Endothelial cell of umbilical vein (primary cell): ENCODE measurements at regions not wholly inside any gene's neighbourhood (a gene's known extent, or its start where the extent isn't known, plus 50 kb on each side); places are given as distances from the start of the nearest gene placed in this dataset.

Source experiments
- BruUV-seq: library from RNA; stranded (reverse); fragments of 400-500 nt; replicated peaks from 2 replicates; lab custom pipeline; 2021; lab: Mats Ljungman, UMichigan
- CTCF ChIA-PET: fragments of 300-600, 350-600 bp; sonication (Branson Sonifier 250); formaldehyde crosslinking; loops from one replicate; lab custom pipeline; 2021; ENCODE audit warnings: antibody characterized with exemption, inconsistent platforms; lab: Charles Lee
- POLR2A ChIA-PET: fragments of 300-600, 350-600 bp; sonication (Branson Sonifier 250); formaldehyde crosslinking; loops from one replicate; lab custom pipeline; 2021; ENCODE audit warnings: antibody characterized with exemption, inconsistent platforms; lab: Charles Lee
- DNase-seq: peaks from one replicate; pipeline ENCODE4 v3.0.0-alpha.2; 2011; ENCODE audit warnings: low read depth, low spot score
- FAIRE-seq: peaks from 2 replicates; lab custom pipeline; 2011; peaks lifted over from hg19 to GRCh38; lab: Jason Lieb, UNC
- H2AFZ ChIP-seq: 2 replicates; pipeline ENCODE4 v1.6.0; 2012; ENCODE audit warnings: low read depth, low read length, control low read depth, inconsistent platforms
- H3K27ac ChIP-seq: 2 replicates; pipeline ENCODE4 v1.5.1; 2011; ENCODE audit warnings: low read depth, mild to moderate bottlenecking, control low read depth, low read length, moderate library complexity; ENCODE audit not compliant: insufficient read depth
- H3K27me3 ChIP-seq, 2 experiments: 2 replicates each; pipeline versions ENCODE4 v1.6.0 to v1.6.1; 2011; ENCODE audit warnings: low read length in 2 of 2, mixed read lengths in 1 of 2; ENCODE audit not compliant: control insufficient read depth in 2 of 2, insufficient read depth in 2 of 2
- H3K36me3 ChIP-seq, 2 experiments: 2 replicates in 1 of 2; 3 replicates in 1 of 2; pipeline ENCODE4 v1.5.1; 2011; ENCODE audit warnings: low read length in 2 of 2, mild to moderate bottlenecking in 1 of 2, moderate library complexity in 1 of 2; ENCODE audit not compliant: control insufficient read depth in 2 of 2, insufficient read depth in 2 of 2; ENCODE audit errors: extremely low read depth in 1 of 2
- H3K4me1 ChIP-seq: 3 replicates; pipeline ENCODE4 v1.5.1; 2011; ENCODE audit warnings: mild to moderate bottlenecking, low read length; ENCODE audit not compliant: control insufficient read depth, insufficient read depth; ENCODE audit errors: extremely low read depth
- H3K4me2 ChIP-seq: 2 replicates; pipeline ENCODE4 v1.6.1; 2011; ENCODE audit warnings: low read length, control low read depth, mixed read lengths; ENCODE audit not compliant: insufficient read depth
- H3K4me3 ChIP-seq, 3 experiments: fragments of 200-600 bp in 1 of 3; sonication (generic), shearing (Covaris generic) in 1 of 3; replicated peaks in 1 of 3; 2 replicates each; pipeline ENCODE4 v1.5.1; 2011 to 2016; ENCODE audit warnings: control low read depth in 3 of 3, low read length in 3 of 3, mild to moderate bottlenecking in 2 of 3, inconsistent platforms in 1 of 3, low read depth in 1 of 3, moderate library complexity in 1 of 3; ENCODE audit not compliant: insufficient read depth in 1 of 3
- H3K79me2 ChIP-seq: 2 replicates; pipeline ENCODE4 v1.6.0; 2012; ENCODE audit warnings: low read length, inconsistent platforms; ENCODE audit not compliant: control insufficient read depth, insufficient read depth
- H3K9ac ChIP-seq: replicated peaks from 2 replicates; pipeline ENCODE3; 2011; ENCODE audit warnings: low read length, control low read depth; ENCODE audit not compliant: insufficient read depth; ENCODE audit errors: extremely low read depth
- H3K9me1 ChIP-seq: replicated peaks from 3 replicates; pipeline ENCODE4 v1.6.0; 2011; ENCODE audit warnings: mild to moderate bottlenecking, low read length; ENCODE audit not compliant: control insufficient read depth, insufficient read depth; ENCODE audit errors: extremely low read depth
- H3K9me3 ChIP-seq: replicated peaks from 2 replicates; pipeline ENCODE4 v1.5.1; 2012; ENCODE audit warnings: low read length, inconsistent platforms; ENCODE audit not compliant: control insufficient read depth, insufficient read depth
- H4K20me1 ChIP-seq: replicated peaks from 2 replicates; pipeline ENCODE3; 2011; ENCODE audit warnings: mild to moderate bottlenecking, low read length; ENCODE audit not compliant: control insufficient read depth, insufficient read depth; ENCODE audit errors: extremely low read depth
- EZH2 ChIP-seq: IDR thresholded peaks from 2 replicates; pipeline ENCODE4 v1.6.1; 2012; ENCODE audit warnings: borderline replicate concordance, low read depth, mild to moderate bottlenecking, moderate library complexity, low read length, inconsistent platforms; ENCODE audit not compliant: severe bottlenecking
- FOS ChIP-seq: IDR thresholded peaks from 2 replicates; pipeline ENCODE4 v1.6.1; 2011; ENCODE audit warnings: mild to moderate bottlenecking, low read length, moderate library complexity, borderline replicate concordance; ENCODE audit not compliant: insufficient read depth
- GATA2 ChIP-seq: IDR thresholded peaks from 2 replicates; pipeline ENCODE4 v1.7.0; 2011; ENCODE audit warnings: low read depth, mild to moderate bottlenecking, moderate library complexity, mixed read lengths, low read length; ENCODE audit not compliant: insufficient read length, insufficient read depth
- JUN ChIP-seq: IDR thresholded peaks from 2 replicates; pipeline ENCODE4 v1.6.1; 2011; ENCODE audit warnings: borderline replicate concordance, low read depth; ENCODE audit not compliant: insufficient read length, insufficient read depth
- MAX ChIP-seq: IDR thresholded peaks from 2 replicates; pipeline ENCODE4 v1.6.1; 2011; ENCODE audit not compliant: insufficient read depth, insufficient read length
- MYC ChIP-seq: IDR thresholded peaks from one replicate; pipeline ENCODE4 v1.6.1; 2011; ENCODE audit warnings: mild to moderate bottlenecking, low read depth, low read length
- POLR2A ChIP-seq: IDR thresholded peaks from 2 replicates; pipeline ENCODE4 v1.6.1; 2012; ENCODE audit warnings: low read depth, mild to moderate bottlenecking, control low read depth, low read length
- POLR2AphosphoS5 ChIP-seq: IDR thresholded peaks from 2 replicates; pipeline ENCODE4 v1.6.1; 2012; ENCODE audit warnings: low read depth, mild to moderate bottlenecking, control low read depth, low read length, moderate library complexity; ENCODE audit not compliant: insufficient read depth
- dilution Hi-C: fragments of 300-500 bp; cut with MboI; formaldehyde crosslinking; loops from one replicate; pipeline ENCODE4 v1.15.0; 2019; ENCODE audit warnings: low sequenced_read_pairs; ENCODE audit not compliant: extremely low pct_ligation_motif_present
- intact Hi-C: fragments of 100-400 bp; cut with micrococcal nuclease; formaldehyde crosslinking; loops from one replicate; pipeline ENCODE4 v1.10.0; 2022
- TF ChIP-seq, protein P1 (sequence below), 2 donors: IDR thresholded peaks; 1 replicate in 1 of 2; 2 replicates in 1 of 2; pipeline ENCODE4 v1.5.1; 2011; ENCODE audit warnings: low read length in 2 of 2, mild to moderate bottlenecking in 2 of 2, moderate library complexity in 2 of 2, control low read depth in 1 of 2, inconsistent platforms in 1 of 2, low read depth in 1 of 2; ENCODE audit not compliant: insufficient read depth in 1 of 2; ENCODE audit errors: extremely low read depth in 1 of 2

- Histone ChIP-seq H2AFZ (no peak overlapping the region), H3K9ac (no peak overlapping the region), H3K36me3 (no peaks in the 10 kb centered on the region), H3K9me1 (peaks cover 3% of the 10 kb centered on the region), H3K9me3 (no peaks in the 10 kb centered on the region), H3K27me3 (peaks cover 0 to 14% of the 10 kb centered on the region in 2 experiments), H3K4me2 (no peak overlapping the region), H3K4me3 (no peak overlapping the region), H3K4me1 (no peaks in the 10 kb centered on the region), H3K79me2 (no peaks in the 10 kb centered on the region), H3K27ac (no peak overlapping the region), H4K20me1 (no peaks in the 10 kb centered on the region)
- BruUV-seq = no TSS peak
- dilution Hi-C loops = no loop called here
- POLR2A ChIA-PET = no interaction called here
- FAIRE-seq (no peak), DNase-seq (no peak)
- CTCF ChIA-PET = no interaction called here
- TF ChIP-seq POLR2A (no peak), FOS (no peak), JUN (no peak), EZH2 (no peak), MAX (no peak), POLR2AphosphoS5 (no peak), MYC (no peak), GATA2 (no peak)
- TF ChIP-seq, protein P1, sequence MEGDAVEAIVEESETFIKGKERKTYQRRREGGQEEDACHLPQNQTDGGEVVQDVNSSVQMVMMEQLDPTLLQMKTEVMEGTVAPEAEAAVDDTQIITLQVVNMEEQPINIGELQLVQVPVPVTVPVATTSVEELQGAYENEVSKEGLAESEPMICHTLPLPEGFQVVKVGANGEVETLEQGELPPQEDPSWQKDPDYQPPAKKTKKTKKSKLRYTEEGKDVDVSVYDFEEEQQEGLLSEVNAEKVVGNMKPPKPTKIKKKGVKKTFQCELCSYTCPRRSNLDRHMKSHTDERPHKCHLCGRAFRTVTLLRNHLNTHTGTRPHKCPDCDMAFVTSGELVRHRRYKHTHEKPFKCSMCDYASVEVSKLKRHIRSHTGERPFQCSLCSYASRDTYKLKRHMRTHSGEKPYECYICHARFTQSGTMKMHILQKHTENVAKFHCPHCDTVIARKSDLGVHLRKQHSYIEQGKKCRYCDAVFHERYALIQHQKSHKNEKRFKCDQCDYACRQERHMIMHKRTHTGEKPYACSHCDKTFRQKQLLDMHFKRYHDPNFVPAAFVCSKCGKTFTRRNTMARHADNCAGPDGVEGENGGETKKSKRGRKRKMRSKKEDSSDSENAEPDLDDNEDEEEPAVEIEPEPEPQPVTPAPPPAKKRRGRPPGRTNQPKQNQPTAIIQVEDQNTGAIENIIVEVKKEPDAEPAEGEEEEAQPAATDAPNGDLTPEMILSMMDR (IDR thresholded peaks at IDR 0.05; ENCODE audit: extremely low read depth in 1 of 2, insufficient read depth in 1 of 2, low read depth in 1 of 2, low read length in 2 of 2) = no peak
- intact Hi-C loops = no loop called here
These were observed 201.9 kb upstream of the ANKRD55 start for GRCh38 chr5:56434986-56435385.
